T follicular helper cell (primary cell): ENCODE measurements at regions not wholly inside any gene's neighbourhood (a gene's known extent, or its start where the extent isn't known, plus 50 kb on each side); places are given as distances from the start of the nearest gene placed in this dataset.

Experiments
- DNase-seq: peaks from one replicate; pipeline ENCODE4 v3.0.0-alpha.2; 2020; ENCODE audit warnings: low read depth

DNA sequence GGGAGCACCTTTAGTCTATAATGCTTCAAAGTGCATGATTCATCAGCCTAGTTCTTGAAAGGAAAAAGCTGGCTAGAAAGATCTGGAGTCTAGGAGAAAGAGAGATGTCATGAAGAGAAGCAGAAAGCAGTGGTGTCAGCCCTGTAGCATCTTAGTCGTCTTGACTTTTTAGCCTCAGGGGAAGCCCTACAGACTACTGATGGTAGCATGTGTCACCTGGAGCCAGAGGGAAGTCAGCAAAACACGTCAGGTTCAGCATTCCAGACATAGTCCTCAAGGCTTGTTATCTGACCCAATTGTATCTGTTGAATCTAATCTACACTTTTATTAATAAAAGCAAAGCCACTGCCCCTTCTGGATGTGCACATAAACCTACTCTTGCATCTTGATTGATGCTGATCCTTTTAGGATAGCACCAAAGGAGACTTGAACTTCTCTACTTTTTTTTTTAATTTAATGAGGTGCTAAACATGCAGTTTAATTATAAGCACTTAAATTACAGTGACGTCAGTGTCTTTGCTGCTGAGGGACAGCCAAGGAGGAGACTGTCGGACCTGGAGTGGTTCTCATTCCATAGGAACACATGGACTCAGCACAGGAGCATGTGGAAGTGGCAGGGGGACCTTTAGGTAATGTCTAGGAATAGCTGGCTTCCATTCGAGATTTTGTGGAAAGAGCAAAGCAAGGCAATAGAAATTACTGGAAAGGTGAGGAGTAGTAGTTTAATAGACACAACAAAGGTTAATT is 525.5 kb upstream of the SGCG start:
- no peak for DNase-seq

DNA sequence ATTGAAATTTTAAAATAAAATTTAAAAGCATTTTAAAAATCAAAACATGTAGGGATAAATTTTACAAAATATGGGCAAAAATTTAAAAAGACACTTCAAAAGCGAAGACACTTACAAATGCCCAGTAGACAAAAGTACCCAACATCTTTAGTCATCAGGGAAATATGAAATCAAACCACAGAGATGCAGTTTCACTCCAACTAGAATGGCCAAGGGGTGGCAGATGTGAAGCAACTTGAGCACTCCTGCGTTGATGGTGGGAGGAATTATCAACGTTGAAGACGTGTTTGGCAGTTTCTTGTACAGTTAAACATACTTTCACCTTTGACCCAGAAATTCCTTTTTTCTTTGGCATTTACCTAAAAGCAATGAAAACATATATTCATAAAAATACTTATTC is 518.0 kb upstream of the SGCG start:
- no peak for DNase-seq

DNA sequence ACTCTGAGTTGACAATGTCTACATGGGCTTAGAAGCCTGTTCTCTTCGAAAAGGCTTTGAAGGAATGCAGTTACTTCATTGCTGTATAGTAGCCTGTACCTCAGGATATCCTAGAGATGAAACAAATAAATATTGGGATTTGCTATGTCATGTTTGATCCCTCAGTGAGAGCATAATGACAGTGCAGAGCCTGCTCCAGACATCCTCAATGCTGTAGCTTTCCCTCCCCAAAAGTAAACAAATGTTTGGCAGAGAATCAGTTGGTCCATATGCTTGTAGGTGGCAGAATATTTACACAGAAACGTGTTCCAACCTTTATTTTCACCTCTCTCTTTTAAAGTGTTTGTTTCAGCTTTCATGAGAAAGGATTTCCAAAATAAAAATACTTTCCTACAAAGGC is 515.3 kb upstream of the SGCG start:
- DNase-seq = no peak

DNA sequence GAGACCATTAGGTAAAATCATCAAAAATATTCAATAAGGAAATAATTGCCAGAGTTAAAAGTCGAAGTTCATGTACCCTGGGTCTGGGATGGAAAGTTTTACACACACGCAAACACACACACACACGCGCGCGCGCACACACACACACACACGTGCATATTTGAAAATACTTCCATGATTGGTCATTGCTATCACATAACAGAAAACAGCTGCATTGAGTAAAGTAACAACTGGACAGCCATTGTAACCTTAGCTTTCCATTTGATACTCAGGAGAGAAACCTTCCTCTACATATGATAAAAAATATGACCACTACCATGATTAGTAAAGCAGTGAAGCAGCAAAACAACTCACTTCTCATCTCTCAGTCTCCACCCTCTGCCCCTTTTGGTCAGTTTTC is 490.0 kb upstream of the SGCG start:
- no peak for DNase-seq

DNA sequence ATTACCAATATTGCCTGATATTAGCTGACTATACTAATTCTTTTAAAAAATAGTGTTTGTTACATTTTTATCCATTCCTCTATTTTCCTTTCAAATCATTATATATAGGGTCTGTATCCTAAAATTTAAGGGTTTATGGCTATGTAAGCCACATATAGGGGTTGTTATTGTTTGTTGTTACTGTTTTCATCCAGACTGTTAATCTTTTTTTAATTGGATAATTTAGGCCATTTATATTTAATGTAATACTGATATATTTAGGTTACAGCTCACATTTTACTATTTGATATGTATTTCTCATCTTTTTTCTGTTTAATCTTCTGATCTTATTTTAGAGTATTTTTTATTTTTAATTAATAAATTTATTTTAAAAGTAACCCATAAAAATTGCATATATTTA is 487.1 kb upstream of the SGCG start:
- no peak for DNase-seq

DNA sequence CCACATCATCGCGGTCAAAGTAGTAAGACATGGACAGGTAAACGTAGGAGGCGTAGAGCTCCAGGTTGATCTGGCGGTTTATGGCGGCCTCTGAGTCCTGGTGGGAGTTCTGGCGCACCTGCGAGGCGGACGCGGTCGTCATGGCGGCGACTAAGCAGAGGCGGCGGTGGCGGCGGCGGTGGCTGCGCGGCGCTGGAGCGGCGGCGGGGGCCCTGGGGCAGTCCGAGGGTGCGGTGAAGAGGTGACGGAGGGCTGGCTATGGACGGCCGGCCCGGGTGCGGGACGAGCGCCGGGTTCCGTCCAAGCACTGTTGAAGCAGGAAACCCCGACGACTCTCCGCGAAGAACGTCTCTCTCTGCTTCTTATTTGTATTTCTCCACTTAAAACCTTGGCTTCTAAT is 484.3 kb upstream of the SGCG start:
- DNase-seq = no peak

DNA sequence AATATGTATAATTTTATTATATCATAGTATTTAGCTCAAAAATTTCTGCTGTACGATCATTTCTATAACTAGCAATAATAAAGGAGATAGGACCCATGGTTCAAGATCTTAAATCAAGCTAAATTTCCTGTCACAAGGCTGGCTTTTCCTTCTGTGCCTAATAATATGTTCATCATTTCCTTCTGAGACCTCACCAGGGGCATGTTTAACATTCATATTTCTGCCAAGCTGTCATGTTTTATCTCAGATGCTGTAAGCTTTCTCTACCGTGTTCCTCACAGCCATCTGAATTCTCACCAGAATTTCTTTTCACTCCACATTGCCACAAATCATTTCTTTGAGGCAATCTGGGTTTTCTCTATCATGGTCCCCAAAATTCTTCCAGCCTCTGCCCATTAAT is 482.3 kb upstream of the SGCG start:
- no peak for DNase-seq

DNA sequence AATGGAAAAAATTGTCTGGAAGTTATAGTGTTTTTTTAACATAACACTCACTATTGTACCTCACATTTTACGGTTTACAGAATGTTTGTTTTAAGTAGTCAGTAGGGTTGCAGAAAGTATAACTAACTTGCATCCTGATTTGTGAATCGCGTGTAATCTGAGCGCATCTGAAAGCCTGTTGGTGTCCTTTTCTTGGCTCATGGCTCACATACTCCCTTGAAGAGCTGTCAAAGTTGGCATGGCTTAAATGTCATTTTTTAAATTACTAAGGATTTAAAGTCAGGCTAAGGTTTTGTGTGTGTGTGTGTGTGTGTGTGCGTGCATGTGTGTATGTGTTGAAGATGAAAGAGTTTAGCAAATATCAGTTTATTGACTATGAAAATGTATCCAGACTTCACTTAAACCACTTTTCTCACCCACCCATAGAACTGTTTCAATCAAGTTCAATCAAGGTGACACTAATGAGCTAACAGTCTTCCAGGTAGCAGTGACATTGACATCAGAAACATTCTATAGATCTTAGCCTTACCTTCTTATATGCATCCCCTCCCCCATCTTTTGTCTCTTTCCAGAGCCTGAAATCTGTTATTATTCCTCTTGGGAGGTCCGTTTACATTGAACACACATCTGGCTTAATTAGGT is 480.4 kb upstream of the SGCG start:
- no peak for DNase-seq

DNA sequence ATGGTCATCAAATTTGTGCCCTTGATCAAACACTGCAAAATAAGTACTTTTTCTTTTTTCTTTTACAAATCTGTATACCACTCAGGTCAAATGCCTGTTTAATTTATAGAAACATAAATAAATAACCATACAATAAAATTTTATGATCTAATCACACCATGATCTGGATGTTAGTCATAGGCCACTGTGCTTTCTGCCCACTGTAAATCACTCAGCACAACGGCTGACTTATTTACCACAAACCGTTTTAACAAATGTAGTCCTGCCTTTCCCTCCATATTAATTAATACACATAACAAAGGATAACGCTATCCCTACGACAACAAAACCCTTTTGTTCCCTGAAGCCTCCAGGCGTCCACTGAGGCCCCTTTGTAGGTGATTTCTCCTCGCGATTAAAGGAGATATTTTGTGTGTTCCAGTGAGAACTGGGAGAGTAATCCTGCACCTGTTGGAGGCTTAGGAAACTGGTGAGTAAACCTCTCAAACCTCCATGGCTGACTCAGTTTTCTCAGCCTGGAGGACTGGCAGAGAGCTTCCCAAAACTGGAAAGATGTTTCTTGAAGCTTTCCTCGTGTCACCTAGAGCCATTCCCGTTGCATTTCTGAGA is 477.1 kb upstream of the SGCG start:
- no peak for DNase-seq

DNA sequence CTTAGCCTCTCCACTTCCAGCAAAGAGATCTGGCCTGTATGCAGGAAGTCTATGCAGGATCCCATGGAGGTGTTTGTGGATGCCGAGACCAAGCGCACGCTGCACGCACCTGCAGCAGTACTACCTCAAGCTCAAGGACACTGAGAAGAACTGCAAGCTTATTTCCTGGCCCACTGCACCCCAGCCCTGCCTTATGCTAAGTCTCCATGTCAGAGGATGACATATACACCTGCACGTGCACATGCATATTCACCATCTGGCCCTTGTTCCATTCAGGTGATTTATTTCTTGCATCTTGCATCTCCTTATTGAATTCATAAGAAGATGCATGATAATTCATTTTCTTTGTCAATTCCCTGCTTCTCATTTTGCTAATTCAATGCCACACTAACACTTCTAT is 472.8 kb upstream of the SGCG start:
- DNase-seq = no peak

DNA sequence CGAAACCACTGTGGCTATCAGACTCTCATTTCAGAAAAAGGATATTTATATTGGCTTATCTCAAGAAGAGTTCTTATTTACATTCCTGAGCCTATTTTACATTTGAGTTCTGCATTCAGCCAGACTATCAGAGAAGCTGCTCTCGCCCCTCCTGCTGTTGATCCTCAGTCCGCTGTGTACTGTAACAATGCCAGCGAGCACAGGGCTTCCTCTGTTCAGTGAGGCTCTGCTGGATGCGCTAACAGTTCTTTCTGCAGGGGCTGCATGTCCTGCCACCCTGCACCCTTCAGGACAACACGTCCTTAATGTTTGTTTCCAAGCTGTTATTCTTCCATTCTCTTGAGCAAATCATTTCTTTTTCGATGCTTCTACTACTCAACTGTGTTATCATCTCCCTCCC is 463.7 kb upstream of the SGCG start:
- no peak for DNase-seq

DNA sequence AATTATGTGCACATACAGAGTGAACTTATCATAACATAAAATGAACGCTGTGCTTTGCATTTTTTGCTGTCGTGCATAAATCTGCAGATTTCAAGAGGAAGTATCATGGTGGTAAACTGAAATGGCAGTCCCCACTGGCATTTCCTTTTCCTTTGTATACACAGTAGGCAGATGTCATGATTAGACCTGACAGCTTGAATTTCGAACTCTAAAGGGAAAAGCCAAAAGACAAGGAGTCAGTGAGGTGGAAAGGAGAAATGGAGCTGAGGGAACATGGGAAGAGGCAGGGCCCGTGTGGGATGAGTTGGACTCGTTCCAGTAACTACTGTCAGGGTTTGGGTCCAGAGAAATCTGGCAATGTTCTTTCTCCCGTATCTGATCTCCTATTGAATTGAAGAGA is 454.1 kb upstream of the SGCG start:
- no peak for DNase-seq

DNA sequence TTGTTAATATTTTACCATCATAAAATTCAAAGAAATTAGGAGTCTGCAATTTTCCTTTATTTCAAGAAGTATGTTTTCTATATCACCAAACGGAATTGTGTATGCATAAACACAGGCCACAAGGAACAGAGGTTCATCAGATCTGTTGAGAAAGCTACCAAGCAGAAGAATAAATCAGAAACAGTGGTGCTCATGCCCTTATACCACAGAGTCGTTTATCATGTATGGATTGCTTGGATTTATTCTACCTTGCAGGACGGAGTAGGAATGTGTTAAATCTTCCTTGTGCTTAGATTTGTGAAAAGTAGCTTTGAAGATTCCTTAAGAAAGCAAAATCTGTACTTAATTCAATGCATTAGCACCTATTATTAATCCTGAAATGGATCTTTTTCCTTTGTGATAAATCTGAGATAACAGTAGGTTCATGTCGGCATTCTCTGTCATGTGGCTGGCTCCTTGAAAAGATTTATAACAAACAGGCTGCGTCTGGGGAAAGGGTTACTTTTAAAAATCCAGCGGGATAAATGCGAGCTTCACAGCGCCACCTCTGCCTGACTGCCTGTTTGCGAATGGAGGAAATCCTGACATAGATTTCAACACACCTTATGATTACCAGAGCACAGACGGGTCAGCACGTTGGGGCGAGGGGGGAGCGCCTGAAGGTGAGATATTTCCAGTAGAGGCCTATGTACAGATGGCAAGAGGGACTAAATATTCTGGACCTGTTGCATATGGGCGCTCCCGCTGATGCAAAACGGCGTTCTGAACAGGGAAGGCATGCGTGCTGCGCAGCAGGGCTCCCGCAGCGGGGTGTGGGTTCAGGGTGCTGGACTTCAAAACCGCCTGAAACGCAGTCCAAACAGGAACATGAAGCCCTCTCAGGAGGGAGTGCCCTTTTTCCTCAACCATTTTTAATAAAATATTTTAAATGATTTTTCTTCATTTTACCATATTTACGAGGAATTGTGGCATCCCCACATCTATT is 445.5 kb upstream of the SGCG start:
- no peak for DNase-seq

DNA sequence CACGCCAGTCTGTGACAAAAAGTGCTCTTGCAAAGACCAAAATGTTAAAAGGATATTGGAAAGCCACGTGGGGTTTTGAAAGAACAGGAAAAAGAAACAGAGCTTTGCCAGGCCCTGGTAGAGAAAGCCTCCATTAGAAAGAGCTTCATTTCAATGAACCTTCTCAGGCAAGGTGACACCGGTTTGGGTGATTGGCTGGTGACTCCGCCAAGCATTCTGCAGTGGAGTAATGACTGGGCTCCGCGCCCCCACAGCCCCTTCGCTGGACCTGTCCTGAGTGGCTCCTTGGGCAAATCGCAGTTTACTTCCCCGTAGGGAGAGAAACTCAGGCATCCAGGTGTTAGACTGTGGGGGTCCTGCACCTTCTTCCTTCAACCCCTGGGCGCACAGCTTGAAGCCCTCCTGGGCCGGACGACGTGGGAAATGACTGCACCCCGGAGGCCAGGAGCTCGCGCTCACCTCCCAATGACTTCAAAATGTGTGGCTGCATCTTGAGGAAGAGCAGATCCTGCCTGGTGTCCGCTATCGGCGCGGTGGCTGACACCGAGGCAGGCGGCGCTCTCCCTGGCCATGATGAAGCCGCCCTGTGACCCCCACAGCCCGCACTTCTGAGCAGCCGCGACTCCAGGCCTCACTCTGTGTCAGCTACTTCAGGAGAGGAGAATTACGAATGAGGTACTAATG is 444.6 kb upstream of the SGCG start:
- no peak for DNase-seq

DNA sequence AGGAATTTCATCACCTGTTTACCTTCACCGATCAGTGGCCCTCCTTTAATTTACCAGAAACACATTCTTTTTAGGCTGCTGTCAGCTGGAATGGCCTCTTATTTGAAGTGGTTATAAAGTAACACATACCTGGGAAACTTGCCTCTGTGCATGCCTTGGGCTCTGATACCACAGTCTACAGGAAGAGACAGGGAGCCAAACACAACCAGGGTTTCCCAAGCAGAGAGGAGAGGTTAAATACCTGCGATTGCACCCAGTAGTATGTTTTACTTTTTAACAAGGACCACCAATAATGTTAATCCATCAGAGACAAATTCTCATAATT is 444.0 kb upstream of the SGCG start:
- no peak for DNase-seq

DNA sequence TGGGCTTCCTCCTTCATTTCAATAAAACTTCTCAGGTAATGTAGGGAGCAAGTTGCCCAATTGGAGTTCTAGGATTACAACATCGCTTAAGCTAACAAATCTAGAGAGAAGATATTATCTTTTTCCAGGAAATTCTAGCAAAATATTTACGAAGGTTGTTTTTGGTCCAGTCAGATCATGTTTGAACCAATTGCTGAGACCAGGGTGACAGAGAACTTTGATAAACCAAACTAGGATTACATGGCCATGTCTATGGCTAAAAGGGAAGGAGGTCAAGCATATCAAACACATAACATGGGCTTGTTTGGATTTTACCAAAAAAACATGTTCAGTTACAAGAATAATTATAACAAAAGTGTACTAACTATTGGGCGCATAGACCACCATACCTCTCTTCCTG is 442.4 kb upstream of the SGCG start:
- no peak for DNase-seq

DNA sequence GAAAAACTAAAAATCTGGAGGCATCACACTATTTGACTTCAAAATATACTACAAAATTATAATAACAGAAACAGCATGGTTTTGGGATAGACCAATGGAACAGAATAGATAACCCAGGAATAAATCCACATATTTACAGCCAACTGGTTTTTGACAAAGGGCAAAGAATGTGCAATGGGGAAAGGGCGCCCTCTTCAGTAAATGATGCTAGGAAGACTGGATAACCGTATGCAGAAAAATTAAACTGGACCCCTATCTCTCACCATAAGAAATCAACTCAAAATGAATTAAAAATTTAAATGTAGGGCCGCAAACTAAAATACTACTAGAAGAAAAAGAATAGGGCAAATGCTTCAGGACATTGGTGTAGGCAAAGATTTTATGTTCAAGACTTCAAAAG is 440.5 kb upstream of the SGCG start:
- no peak for DNase-seq

DNA sequence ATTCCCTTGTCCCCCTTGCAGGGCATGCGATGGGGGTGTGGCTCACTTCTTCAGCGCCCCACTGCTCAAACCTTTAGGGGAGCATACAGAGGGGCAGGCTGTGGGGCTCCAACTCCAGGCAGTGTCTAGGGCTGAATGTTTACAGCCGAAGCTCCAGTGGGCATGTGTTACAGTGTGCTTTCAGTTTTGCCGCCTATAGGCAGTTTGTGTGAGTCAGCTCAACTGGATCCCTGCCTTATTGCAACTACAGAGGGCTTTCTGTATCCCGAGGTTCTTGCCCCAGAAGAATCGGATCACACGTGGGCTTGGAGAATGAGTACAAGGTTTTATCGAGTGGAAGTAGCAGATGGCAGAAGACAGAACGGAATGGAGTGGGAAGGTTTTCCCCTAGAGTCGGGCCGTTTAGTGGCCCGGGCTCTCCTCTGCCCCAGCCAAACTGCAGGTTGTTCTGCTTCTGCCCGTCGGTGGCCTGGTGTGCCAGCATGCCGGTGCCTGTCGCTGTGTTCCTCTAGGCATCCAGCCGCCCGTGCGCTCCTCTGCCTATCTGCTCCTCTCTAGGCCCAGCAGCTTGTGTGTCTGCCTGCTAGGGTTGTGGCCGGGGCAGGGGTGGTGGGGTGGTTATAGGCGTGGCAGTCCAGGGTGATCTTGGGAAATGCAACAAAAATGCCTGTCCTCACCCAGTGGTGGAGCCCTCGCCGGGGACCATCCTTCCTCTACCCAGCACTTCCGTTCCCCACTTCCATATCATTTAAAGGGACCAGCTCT is 435.9 kb upstream of the SGCG start:
- no peak for DNase-seq

DNA sequence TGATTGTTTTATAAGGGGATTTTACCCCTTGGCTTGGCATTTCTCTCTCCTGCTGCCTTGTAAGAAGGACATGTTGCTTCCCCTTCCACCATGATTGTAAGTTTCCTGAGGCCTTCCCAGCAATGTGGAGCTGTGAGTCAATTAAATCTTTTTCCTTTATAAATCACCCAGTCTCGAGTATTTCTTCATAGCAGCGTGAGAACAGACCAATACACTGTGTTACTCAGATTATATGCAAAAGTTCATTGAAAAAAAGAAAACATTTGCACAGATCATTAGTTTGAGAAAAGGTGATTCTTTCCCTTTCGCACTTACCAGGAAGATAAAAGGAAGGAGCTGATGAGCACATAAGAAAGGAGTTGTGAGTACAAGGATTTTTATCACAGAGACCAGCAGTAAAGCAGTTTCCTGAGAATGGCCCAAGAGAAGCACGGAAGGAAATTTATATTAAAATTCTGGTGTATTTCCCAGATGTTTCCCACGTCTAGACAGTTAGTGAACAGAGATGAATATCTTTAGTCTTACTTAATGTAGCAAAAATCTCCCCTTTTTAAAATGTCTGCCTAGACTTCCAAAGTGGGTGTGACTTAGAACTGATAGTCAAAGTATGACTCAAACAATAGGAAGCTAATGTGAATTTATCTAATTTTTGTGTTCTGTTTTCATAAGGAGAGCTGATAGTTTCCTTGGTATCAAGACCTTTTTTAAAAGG is 431.8 kb upstream of the SGCG start:
- DNase-seq = no peak

DNA sequence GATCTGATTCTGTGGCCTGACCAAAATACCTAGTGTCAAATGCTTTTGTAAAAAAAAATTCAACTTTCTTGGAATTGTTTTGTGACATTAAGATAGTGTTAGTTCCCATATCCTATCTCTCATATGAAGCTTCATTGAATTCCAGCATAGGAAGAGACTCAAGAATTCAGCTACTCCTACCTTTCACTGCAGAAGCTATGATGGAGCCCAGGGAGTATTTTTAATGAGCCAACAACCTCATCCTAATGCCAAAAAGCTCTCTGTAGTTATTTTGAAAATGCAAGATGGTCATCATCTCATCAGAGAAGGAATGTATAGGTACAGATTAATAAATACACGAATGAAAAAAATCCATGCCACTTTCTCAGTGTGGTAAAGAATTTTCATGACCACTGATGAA is 431.2 kb upstream of the SGCG start:
- no peak for DNase-seq
